ENCODE measurements at regions not wholly inside any gene's neighbourhood (a gene's known extent, or its start where the extent isn't known, plus 50 kb on each side); places are given as distances from the start of the nearest gene placed in this dataset.
"Not testable (repeated sequence)": the region's sequence is repeated elsewhere in the genome, so short reads cannot be mapped to it uniquely, and the experiment has no call there.

- TF ChIP-seq POLR2A, CTCF, EP300, POLR2AphosphoS5 (IDR thresholded peaks at IDR 0.05): not testable (repeated sequence)
Measured at GRCh38 chr2:113562662-113563061, 64.2 kb downstream of the FOXD4L1 start.
